HG03378 (cell line): ENCODE measurements at regions not wholly inside any gene's neighbourhood (a gene's known extent, or its start where the extent isn't known, plus 50 kb on each side); places are given as distances from the start of the nearest gene placed in this dataset.
"Not testable (repeated sequence)": the region's sequence is repeated elsewhere in the genome, so short reads cannot be mapped to it uniquely, and the experiment has no call there.

Experiments used
- ATAC-seq: cut with Tn5 transposase; IDR thresholded peaks from one replicate; pipeline ENCODE4 v1.9.1; 2021; ENCODE audit warnings: mild to moderate bottlenecking, moderate library complexity; ENCODE audit not compliant: unreplicated experiment

- no peak for ATAC-seq
Measured at GRCh38 chr6:134622382-134623173, 304.7 kb upstream of the SGK1 start.

GRCh38 chr6:134621858-134622257 is 303.9 kb upstream of the SGK1 start:
- no peak for ATAC-seq

GRCh38 chr6:134619789-134620188 is 301.9 kb upstream of the SGK1 start:
- ATAC-seq = no peak

- no peak for ATAC-seq
Measured at GRCh38 chr6:134619077-134619476, 301.2 kb upstream of the SGK1 start.

GRCh38 chr6:134614606-134615485 is 296.9 kb upstream of the SGK1 start:
- ATAC-seq = no peak

GRCh38 chr6:134612128-134612527 is 294.2 kb upstream of the SGK1 start:
- not testable (repeated sequence) for ATAC-seq

- ATAC-seq = no peak
Measured at GRCh38 chr6:134610411-134610810, 292.5 kb upstream of the SGK1 start.

GRCh38 chr6:134609716-134610261 is 291.9 kb upstream of the SGK1 start:
- ATAC-seq = no peak

GRCh38 chr6:134607411-134607810 is 289.5 kb upstream of the SGK1 start:
- ATAC-seq = no peak

- no peak for ATAC-seq
Measured at GRCh38 chr6:134605034-134605433, 287.1 kb upstream of the SGK1 start.

GRCh38 chr6:134604014-134604676 is 286.2 kb upstream of the SGK1 start:
- no peak for ATAC-seq

GRCh38 chr6:134603561-134603960 is 285.6 kb upstream of the SGK1 start:
- ATAC-seq = no peak

- no peak for ATAC-seq
Measured at GRCh38 chr6:134602123-134602522, 284.2 kb upstream of the SGK1 start.

GRCh38 chr6:134600671-134601070 is 282.8 kb upstream of the SGK1 start:
- no peak for ATAC-seq

- ATAC-seq = no peak
Measured at GRCh38 chr6:134599079-134599478, 281.2 kb upstream of the SGK1 start.

- no peak for ATAC-seq
Measured at GRCh38 chr6:134596191-134596590, 278.3 kb upstream of the SGK1 start.

- no peak for ATAC-seq
Measured at GRCh38 chr6:134594881-134595280, 277.0 kb upstream of the SGK1 start.

- no peak for ATAC-seq
Measured at GRCh38 chr6:134593887-134594286, 276.0 kb upstream of the SGK1 start.

GRCh38 chr6:134593442-134593841 is 275.5 kb upstream of the SGK1 start:
- ATAC-seq = no peak

- no peak for ATAC-seq
Measured at GRCh38 chr6:134593024-134593423, 275.1 kb upstream of the SGK1 start.

- no peak for ATAC-seq
Measured at GRCh38 chr6:134590449-134590848, 272.5 kb upstream of the SGK1 start.
